Small intestine (tissue), 7 donors: ENCODE measurements at regions not wholly inside any gene's neighbourhood (a gene's known extent, or its start where the extent isn't known, plus 50 kb on each side); places are given as distances from the start of the nearest gene placed in this dataset.
"Not testable (repeated sequence)": the region's sequence is repeated elsewhere in the genome, so short reads cannot be mapped to it uniquely, and the experiment has no call there.

Experiments
- DNase-seq, 2 donors: peaks; one replicate each; pipeline versions ENCODE4 v3.0.0 to v3.0.0-alpha.2; 2013
- FAIRE-seq: peaks from 2 replicates; lab custom pipeline; 2012; peaks lifted over from hg19 to GRCh38; lab: Jason Lieb, UNC
- H3K27ac ChIP-seq, 3 donors: one replicate each; pipeline ENCODE4 v1.5.1; 2013; ENCODE audit warnings: low read length in 2 of 3, mild to moderate bottlenecking in 2 of 3, control low read depth in 1 of 3, inconsistent platforms in 1 of 3, low read depth in 1 of 3, moderate library complexity in 1 of 3
- H3K27me3 ChIP-seq, 3 donors: one replicate each; pipeline ENCODE4 v1.6.1; 2013; ENCODE audit warnings: low read length in 3 of 3, inconsistent platforms in 1 of 3; ENCODE audit not compliant: control insufficient read depth in 3 of 3, insufficient read depth in 3 of 3
- H3K36me3 ChIP-seq, 3 donors: one replicate each; pipeline ENCODE4 v1.6.1; 2013; ENCODE audit warnings: low read length in 3 of 3, inconsistent platforms in 1 of 3, low read depth in 1 of 3, mild to moderate bottlenecking in 1 of 3, moderate library complexity in 1 of 3; ENCODE audit not compliant: control insufficient read depth in 3 of 3, insufficient read depth in 2 of 3
- H3K4me1 ChIP-seq, 3 donors: one replicate each; pipeline ENCODE4 v1.6.1; 2013; ENCODE audit warnings: low read length in 2 of 3, inconsistent platforms in 1 of 3, low read depth in 1 of 3, mild to moderate bottlenecking in 1 of 3, moderate library complexity in 1 of 3; ENCODE audit not compliant: control insufficient read depth in 3 of 3, insufficient read depth in 2 of 3
- H3K4me3 ChIP-seq, 3 donors: one replicate each; pipeline ENCODE4 v1.5.1; 2013; ENCODE audit warnings: low read length in 3 of 3, control low read depth in 1 of 3, inconsistent platforms in 1 of 3, low read depth in 1 of 3, mild to moderate bottlenecking in 1 of 3, moderate library complexity in 1 of 3
- H3K9me3 ChIP-seq, 2 donors: one replicate each; pipeline ENCODE4 v1.6.1; 2013; ENCODE audit warnings: low read depth in 1 of 2, low read length in 1 of 2; ENCODE audit not compliant: control insufficient read depth in 2 of 2, insufficient read depth in 1 of 2
- WGBS, 3 donors: extraction: QIAGEN DNeasy Blood & Tissue Kit; methylation state at CpG; one replicate each; pipeline ENCODE4 v1.1.7; 2013; 5-methylcytosine and 5-hydroxymethylcytosine counted together
- donor health status: healthy with polysubstance abuse.
- donor health status: control.
- donor health status: control.
- donor health status: Bipolar disorder and iron deficiency.
- donor health status: healthy.

DNA sequence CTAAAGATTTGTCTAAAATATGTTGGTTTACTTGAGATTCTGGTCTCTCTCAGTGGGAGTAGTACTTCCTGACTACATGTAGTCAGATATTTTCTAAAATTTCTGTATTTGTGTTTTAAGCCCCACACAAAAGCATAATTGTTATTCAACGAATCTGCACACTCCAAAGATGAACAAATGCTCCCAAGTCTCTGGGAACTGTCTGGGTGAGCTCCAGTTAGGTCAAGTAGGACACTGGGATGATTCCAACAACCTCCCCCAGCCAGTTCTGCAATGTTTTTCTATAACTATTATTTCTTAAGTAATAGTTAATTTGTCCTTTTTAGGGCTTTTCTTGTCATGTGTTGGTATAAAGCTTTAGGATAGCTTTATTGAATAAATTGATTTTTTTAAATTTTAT is 174.6 kb downstream of the FAM174A start:
- Histone ChIP-seq H3K4me1 (no peaks in the 10 kb centered on the region), H3K36me3 (no peaks in the 10 kb centered on the region), H3K27ac (no peak overlapping the region), H3K4me3 (no peak overlapping the region), H3K9me3 (no peaks in the 10 kb centered on the region), H3K27me3 (no peaks in the 10 kb centered on the region)
- DNase-seq (no peak), FAIRE-seq (no peak)
- 29 to 46% (median 35%) methylated on average over 1 of the region's 1 CpG for WGBS, 3 donors

- H3K4me3 ChIP-seq, H3K36me3 ChIP-seq, H3K27ac ChIP-seq, DNase-seq, H3K9me3 ChIP-seq, H3K4me1 ChIP-seq, FAIRE-seq, H3K27me3 ChIP-seq: not testable (repeated sequence)
- 67 to 69% (median 69%) methylated on average over 2 of the region's 2 CpGs for WGBS, 3 donors
Observed at GRCh38 chr5:100714780-100715179, 179.6 kb downstream of the FAM174A start.

DNA sequence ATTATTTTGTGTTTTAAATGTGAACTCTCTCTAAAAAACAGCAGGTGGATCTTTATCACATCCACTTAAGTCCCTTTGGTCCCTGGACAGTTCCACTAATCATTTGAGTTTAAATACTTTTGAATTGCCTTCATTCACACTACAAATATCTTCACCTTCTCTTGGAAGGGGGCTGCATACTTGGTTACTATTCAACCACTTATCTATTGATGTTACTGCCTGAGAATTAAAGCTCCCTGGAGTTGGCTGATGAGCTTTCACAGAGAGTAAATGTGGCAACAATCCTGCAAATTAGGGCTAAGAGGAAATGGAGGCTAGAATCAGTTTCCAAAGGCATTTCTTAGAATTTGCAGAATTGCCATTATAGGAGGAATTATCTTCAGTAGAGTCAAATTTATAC is 180.4 kb downstream of the ST8SIA4 start:
- FAIRE-seq (no peak), DNase-seq (no peak)
- H3K27ac ChIP-seq: no peak overlapping the region
- H3K27me3 ChIP-seq: no peaks in the 10 kb centered on the region
- no peaks in the 10 kb centered on the region for H3K36me3 ChIP-seq
- H3K9me3 ChIP-seq: no peaks in the 10 kb centered on the region
- H3K4me1 ChIP-seq: no peaks in the 10 kb centered on the region
- no peak overlapping the region for H3K4me3 ChIP-seq

- Histone ChIP-seq H3K9me3 (no peaks in the 10 kb centered on the region), H3K36me3 (no peaks in the 10 kb centered on the region), H3K4me1 (no peaks in the 10 kb centered on the region), H3K4me3 (no peak overlapping the region), H3K27ac (no peak overlapping the region), H3K27me3 (no peaks in the 10 kb centered on the region)
- FAIRE-seq: no peak
- DNase-seq: no peak
Observed at GRCh38 chr5:100723229-100723628, 179.9 kb downstream of the ST8SIA4 start.

GRCh38 chr5:100726116-100726515 is 177.0 kb downstream of the ST8SIA4 start:
- WGBS, 3 donors: 59 to 81% (median 80%) methylated on average over 2 of the region's 2 CpGs
- no peaks in the 10 kb centered on the region for H3K9me3 ChIP-seq
- H3K27me3 ChIP-seq: no peaks in the 10 kb centered on the region
- no peak overlapping the region for H3K4me3 ChIP-seq
- no peaks in the 10 kb centered on the region for H3K4me1 ChIP-seq
- no peaks in the 10 kb centered on the region for H3K36me3 ChIP-seq
- DNase-seq (no peak), FAIRE-seq (no peak)
- no peak overlapping the region for H3K27ac ChIP-seq

DNA sequence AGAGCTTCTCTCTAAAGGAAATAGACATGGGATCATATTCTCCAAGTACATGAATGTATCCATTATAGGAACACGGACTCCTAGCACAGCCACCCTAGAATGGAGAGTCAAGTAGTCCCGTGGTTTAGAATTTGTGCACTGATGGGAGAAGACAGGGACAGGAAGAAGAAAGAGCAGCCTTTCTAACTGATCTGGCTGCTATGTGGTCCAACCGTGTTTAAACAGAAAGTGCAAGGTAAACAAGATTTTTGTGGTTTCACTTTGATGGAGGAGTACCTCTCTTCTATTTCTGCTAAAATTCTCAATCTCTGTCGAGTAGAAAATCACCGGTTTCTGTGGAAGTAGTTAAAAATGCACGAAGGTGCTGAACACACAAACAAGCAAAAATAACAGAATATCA is 171.3 kb downstream of the ST8SIA4 start:
- no peak for FAIRE-seq
- 48 to 55% (median 50%) methylated on average over 6 of the region's 6 CpGs for WGBS, 3 donors

GRCh38 chr5:100746730-100747129 is 156.4 kb downstream of the ST8SIA4 start:
- Histone ChIP-seq H3K4me3 (no peak overlapping the region), H3K36me3 (no peaks in the 10 kb centered on the region), H3K4me1 (no peaks in the 10 kb centered on the region), H3K27me3 (no peaks in the 10 kb centered on the region), H3K27ac (no peak overlapping the region), H3K9me3 (no peaks in the 10 kb centered on the region)
- 41 to 42% (median 41%) methylated on average over 1 of the region's 1 CpG for WGBS, 3 donors
- no peak for DNase-seq
- FAIRE-seq: no peak

More for the DNA sequence above, 171.3 kb downstream of the ST8SIA4 start:
- H3K4me1 ChIP-seq: no peaks in the 10 kb centered on the region
- H3K4me3 ChIP-seq: no peak overlapping the region
- no peaks in the 10 kb centered on the region for H3K9me3 ChIP-seq
- no peak overlapping the region for H3K27ac ChIP-seq
- DNase-seq: peak in 1 of 2 donors; percentile 25
- H3K36me3 ChIP-seq: no peaks in the 10 kb centered on the region
- no peaks in the 10 kb centered on the region for H3K27me3 ChIP-seq

DNA sequence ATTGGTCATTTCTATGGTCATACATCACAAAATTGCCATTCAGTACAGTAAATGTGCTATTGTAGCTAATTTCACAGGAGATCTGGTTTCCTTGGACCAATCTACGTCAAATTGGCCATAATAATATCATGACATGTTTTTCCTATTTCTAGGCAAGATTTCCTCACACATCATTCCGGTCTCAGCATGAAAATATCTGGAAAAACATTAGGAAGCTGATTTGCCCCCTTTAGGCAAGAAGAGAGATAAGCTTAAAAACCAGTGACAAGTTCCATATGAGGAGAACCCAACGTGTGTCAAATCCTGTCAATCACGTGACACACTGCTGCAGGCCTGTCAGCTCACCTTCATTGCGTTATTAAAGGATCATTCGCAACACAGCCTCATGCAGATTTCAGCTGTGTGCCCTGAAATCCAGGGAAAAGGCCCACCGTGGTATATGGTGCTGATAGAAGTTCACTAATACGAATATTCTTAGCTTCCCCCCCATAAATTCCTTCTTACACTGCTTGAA is 153.3 kb downstream of the ST8SIA4 start:
- no peaks in the 10 kb centered on the region for H3K27me3 ChIP-seq
- no peak overlapping the region for H3K27ac ChIP-seq
- no peaks in the 10 kb centered on the region for H3K36me3 ChIP-seq
- no peaks in the 10 kb centered on the region for H3K4me1 ChIP-seq
- no peak overlapping the region for H3K4me3 ChIP-seq
- 80 to 82% (median 82%) methylated on average over 8 of the region's 8 CpGs for WGBS, 3 donors
- H3K9me3 ChIP-seq: no peaks in the 10 kb centered on the region
- no peak for DNase-seq
- no peak for FAIRE-seq

GRCh38 chr5:100755435-100755834 is 147.6 kb downstream of the ST8SIA4 start:
- Histone ChIP-seq H3K9me3 (no peaks in the 10 kb centered on the region), H3K27me3 (no peaks in the 10 kb centered on the region), H3K4me3 (no peak overlapping the region), H3K36me3 (no peaks in the 10 kb centered on the region), H3K27ac (no peak overlapping the region), H3K4me1 (no peaks in the 10 kb centered on the region)
- 52 to 71% (median 55%) methylated on average over 2 of the region's 2 CpGs for WGBS, 3 donors
- FAIRE-seq: no peak
- no peak for DNase-seq
